IPS-18a (cell line): ENCODE measurements at regions not wholly inside any gene's neighbourhood (a gene's known extent, or its start where the extent isn't known, plus 50 kb on each side); places are given as distances from the start of the nearest gene placed in this dataset.
"Not testable (repeated sequence)": the region's sequence is repeated elsewhere in the genome, so short reads cannot be mapped to it uniquely, and the experiment has no call there.

Experiments used
- H3K27ac ChIP-seq: one replicate; pipeline ENCODE4 v1.5.1; 2013; ENCODE audit warnings: low read length
- H3K27me3 ChIP-seq: one replicate; pipeline ENCODE4 v1.6.1; 2013; ENCODE audit warnings: mild to moderate bottlenecking, low read length; ENCODE audit not compliant: control insufficient read depth, insufficient read depth
- H3K36me3 ChIP-seq: one replicate; pipeline ENCODE4 v1.6.1; 2013; ENCODE audit warnings: low read depth, low read length; ENCODE audit not compliant: control insufficient read depth
- H3K4me1 ChIP-seq: one replicate; pipeline ENCODE4 v1.6.1; 2013; ENCODE audit warnings: low read depth, low read length; ENCODE audit not compliant: control insufficient read depth
- H3K4me3 ChIP-seq: one replicate; pipeline ENCODE4 v1.5.1; 2013; ENCODE audit warnings: low read length
- H3K9ac ChIP-seq: one replicate; pipeline ENCODE4 v1.6.1; 2013; ENCODE audit warnings: mild to moderate bottlenecking, low read length, moderate library complexity
- H3K9me3 ChIP-seq: one replicate; pipeline ENCODE4 v1.6.1; 2013; ENCODE audit warnings: low read depth, low read length; ENCODE audit not compliant: control insufficient read depth

GRCh38 chr6:15813698-15814097, 150.9 kb upstream of the DTNBP1 start:
- not testable (repeated sequence) for H3K4me3 ChIP-seq, H3K9me3 ChIP-seq, H3K9ac ChIP-seq, H3K36me3 ChIP-seq, H3K27me3 ChIP-seq, H3K4me1 ChIP-seq, H3K27ac ChIP-seq

GRCh38 chr6:15811107-15811506, 148.3 kb upstream of the DTNBP1 start:
- Histone ChIP-seq H3K27me3 (no peaks in the 10 kb centered on the region), H3K9ac (no peak overlapping the region), H3K9me3 (no peaks in the 10 kb centered on the region), H3K4me1 (peaks cover 6% of the 10 kb centered on the region), H3K27ac (no peak overlapping the region), H3K36me3 (no peaks in the 10 kb centered on the region), H3K4me3 (no peak overlapping the region)

GRCh38 chr6:15810618-15811017, 147.8 kb upstream of the DTNBP1 start:
- Histone ChIP-seq H3K9ac (no peak overlapping the region), H3K9me3 (no peaks in the 10 kb centered on the region), H3K27ac (no peak overlapping the region), H3K4me3 (no peak overlapping the region), H3K27me3 (no peaks in the 10 kb centered on the region), H3K4me1 (peaks cover 3% of the 10 kb centered on the region), H3K36me3 (no peaks in the 10 kb centered on the region)

GRCh38 chr6:15809367-15809766, 146.5 kb upstream of the DTNBP1 start:
- Histone ChIP-seq H3K9me3 (no peaks in the 10 kb centered on the region), H3K9ac (no peak overlapping the region), H3K4me3 (no peak overlapping the region), H3K27ac (no peak overlapping the region), H3K4me1 (no peaks in the 10 kb centered on the region), H3K27me3 (no peaks in the 10 kb centered on the region), H3K36me3 (no peaks in the 10 kb centered on the region)

- H3K4me3 ChIP-seq: no peak overlapping the region
- no peaks in the 10 kb centered on the region for H3K27me3 ChIP-seq
- H3K9me3 ChIP-seq: no peaks in the 10 kb centered on the region
- no peak overlapping the region for H3K9ac ChIP-seq
- H3K4me1 ChIP-seq: no peaks in the 10 kb centered on the region
- no peaks in the 10 kb centered on the region for H3K36me3 ChIP-seq
- H3K27ac ChIP-seq: no peak overlapping the region
Measured at GRCh38 chr6:15804164-15805154, 141.6 kb upstream of the DTNBP1 start.

- Histone ChIP-seq H3K36me3 (no peaks in the 10 kb centered on the region), H3K9ac (no peak overlapping the region), H3K27ac (no peak overlapping the region), H3K27me3 (no peaks in the 10 kb centered on the region), H3K4me1 (no peaks in the 10 kb centered on the region), H3K9me3 (peaks cover 5% of the 10 kb centered on the region), H3K4me3 (no peak overlapping the region)
Measured at GRCh38 chr6:15802466-15802865, 139.6 kb upstream of the DTNBP1 start.

- H3K27me3 ChIP-seq: no peaks in the 10 kb centered on the region
- H3K4me1 ChIP-seq: no peaks in the 10 kb centered on the region
Measured at GRCh38 chr6:15801912-15802311, 139.1 kb upstream of the DTNBP1 start.

GRCh38 chr6:15800841-15801617, 138.2 kb upstream of the DTNBP1 start:
- no peak overlapping the region for H3K4me3 ChIP-seq

More at GRCh38 chr6:15801912-15802311, 139.1 kb upstream of the DTNBP1 start:
- no peak overlapping the region for H3K27ac ChIP-seq
- no peaks in the 10 kb centered on the region for H3K36me3 ChIP-seq
- peaks cover 5% of the 10 kb centered on the region for H3K9me3 ChIP-seq
- H3K4me3 ChIP-seq: no peak overlapping the region
- no peak overlapping the region for H3K9ac ChIP-seq

GRCh38 chr6:15798533-15799255, 135.9 kb upstream of the DTNBP1 start:
- H3K4me3 ChIP-seq: no peak overlapping the region
- no peaks in the 10 kb centered on the region for H3K36me3 ChIP-seq
- H3K9ac ChIP-seq: no peak overlapping the region
- no peak overlapping the region for H3K27ac ChIP-seq
- H3K9me3 ChIP-seq: peaks cover 5% of the 10 kb centered on the region
- H3K4me1 ChIP-seq: no peaks in the 10 kb centered on the region
- H3K27me3 ChIP-seq: no peaks in the 10 kb centered on the region

More at GRCh38 chr6:15800841-15801617, 138.2 kb upstream of the DTNBP1 start:
- H3K4me1 ChIP-seq: no peaks in the 10 kb centered on the region
- no peaks in the 10 kb centered on the region for H3K36me3 ChIP-seq
- peaks cover 5% of the 10 kb centered on the region for H3K9me3 ChIP-seq
- H3K27me3 ChIP-seq: no peaks in the 10 kb centered on the region
- H3K9ac ChIP-seq: no peak overlapping the region
- no peak overlapping the region for H3K27ac ChIP-seq

GRCh38 chr6:15796844-15797243, 134.0 kb upstream of the DTNBP1 start:
- Histone ChIP-seq H3K4me3 (no peak overlapping the region), H3K9ac (no peak overlapping the region), H3K27me3 (no peaks in the 10 kb centered on the region), H3K27ac (no peak overlapping the region), H3K9me3 (peaks cover 5% of the 10 kb centered on the region), H3K4me1 (no peaks in the 10 kb centered on the region), H3K36me3 (no peaks in the 10 kb centered on the region)

- Histone ChIP-seq H3K27ac (no peak overlapping the region), H3K36me3 (no peaks in the 10 kb centered on the region), H3K4me1 (no peaks in the 10 kb centered on the region), H3K27me3 (no peaks in the 10 kb centered on the region), H3K9ac (no peak overlapping the region), H3K9me3 (peaks cover 5% of the 10 kb centered on the region), H3K4me3 (no peak overlapping the region)
Measured at GRCh38 chr6:15796130-15796771, 133.4 kb upstream of the DTNBP1 start.
